HepG2 (cell line): ENCODE measurements at regions not wholly inside any gene's neighbourhood (a gene's known extent, or its start where the extent isn't known, plus 50 kb on each side); places are given as distances from the start of the nearest gene placed in this dataset.

Experiments used
- AFF4 ChIP-seq: sonication (generic); formaldehyde crosslinking; IDR thresholded peaks from 2 replicates; pipeline ENCODE4 v1.4.0; 2020; ENCODE audit warnings: missing genetic modification reagents
- HOXA3 ChIP-seq: sonication (generic); formaldehyde crosslinking; IDR thresholded peaks from 2 replicates; pipeline ENCODE4 v1.5.0; 2020; ENCODE audit warnings: missing genetic modification reagents
- KLF16 ChIP-seq, 2 experiments: sonication (generic) in 1 of 2; formaldehyde crosslinking in 1 of 2; IDR thresholded peaks; 2 replicates each; pipeline versions ENCODE4 v1.6.1 to v1.8.0; 2016 to 2023; ENCODE audit warnings: missing genetic modification reagents in 2 of 2, missing compliant biosample characterization in 1 of 2
- NRL ChIP-seq: sonication (generic); formaldehyde crosslinking; IDR thresholded peaks from 2 replicates; pipeline ENCODE4 v1.5.0; 2020; ENCODE audit warnings: missing genetic modification reagents, mild to moderate bottlenecking, moderate library complexity, borderline replicate concordance
- SMAD3 ChIP-seq: sonication (generic); formaldehyde crosslinking; IDR thresholded peaks from 2 replicates; pipeline ENCODE4 v1.4.0; 2020; ENCODE audit warnings: missing genetic modification reagents
- SP4 ChIP-seq: sonication (generic); formaldehyde crosslinking; IDR thresholded peaks from 2 replicates; pipeline ENCODE4 v1.8.1; 2023; ENCODE audit warnings: mild to moderate bottlenecking, missing genetic modification reagents
- ZNF710 ChIP-seq: sonication (generic); formaldehyde crosslinking; IDR thresholded peaks from 2 replicates; pipeline ENCODE4 v1.5.0; 2020; ENCODE audit warnings: mild to moderate bottlenecking, missing genetic modification reagents, borderline replicate concordance
- ZNF770 ChIP-seq: sonication (generic); formaldehyde crosslinking; IDR thresholded peaks from 2 replicates; pipeline ENCODE4 v1.5.0; 2020; ENCODE audit warnings: mild to moderate bottlenecking, missing genetic modification reagents

- TF ChIP-seq ZNF770 (CRISPR knock-in tag): no peak
- no peak for TF ChIP-seq NRL (CRISPR knock-in tag)
- no peak for TF ChIP-seq SP4 (CRISPR knock-in tag)
- no peak for TF ChIP-seq SMAD3 (CRISPR knock-in tag)
- no peak for TF ChIP-seq KLF16 (CRISPR knock-in tag; IDR thresholded peaks at IDR 0.05)
- TF ChIP-seq ZNF710 (CRISPR knock-in tag): no peak
- TF ChIP-seq HOXA3 (CRISPR knock-in tag): no peak
- no peak for TF ChIP-seq AFF4 (CRISPR knock-in tag)
- TF ChIP-seq, all 625 proteins: peak for 0
Observed at GRCh38 chr6:90765491-90765890, 178.6 kb upstream of the MAP3K7 start (continued).
